HUDEP-2 (cell line): ENCODE measurements at regions not wholly inside any gene's neighbourhood (a gene's known extent, or its start where the extent isn't known, plus 50 kb on each side); places are given as distances from the start of the nearest gene placed in this dataset.

Source experiments
- DNase-seq, 76 experiments: peaks; one replicate each; lab custom pipeline; 2025; ENCODE audit not compliant: unreplicated experiment in 76 of 76; lab: John Stamatoyannopoulos, UW

DNA sequence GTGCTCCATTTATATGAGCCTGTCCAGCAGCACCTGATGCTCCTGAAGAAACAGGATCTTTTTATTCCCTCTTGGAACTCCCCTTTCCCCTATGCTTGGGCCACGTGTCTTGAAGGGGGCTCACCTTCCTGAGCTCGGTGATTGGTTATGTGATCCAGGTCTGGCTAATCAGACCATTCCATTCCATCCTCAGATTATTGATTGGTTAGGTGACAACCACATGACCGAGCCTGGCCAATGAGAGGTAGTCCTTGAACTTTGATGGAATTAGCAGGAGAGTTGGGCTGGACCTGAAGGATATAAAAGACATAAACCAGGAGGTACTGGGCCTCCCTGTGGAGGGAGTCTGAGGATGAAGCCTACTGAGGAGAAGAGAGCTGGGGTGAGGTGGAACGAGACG lies 216.6 kb upstream of the LHX5 start:
- DNase-seq, result no peak

- DNase-seq, result no peak
Measured at GRCh38 chr12:113684908-113685782, 213.5 kb upstream of the LHX5 start.

DNA sequence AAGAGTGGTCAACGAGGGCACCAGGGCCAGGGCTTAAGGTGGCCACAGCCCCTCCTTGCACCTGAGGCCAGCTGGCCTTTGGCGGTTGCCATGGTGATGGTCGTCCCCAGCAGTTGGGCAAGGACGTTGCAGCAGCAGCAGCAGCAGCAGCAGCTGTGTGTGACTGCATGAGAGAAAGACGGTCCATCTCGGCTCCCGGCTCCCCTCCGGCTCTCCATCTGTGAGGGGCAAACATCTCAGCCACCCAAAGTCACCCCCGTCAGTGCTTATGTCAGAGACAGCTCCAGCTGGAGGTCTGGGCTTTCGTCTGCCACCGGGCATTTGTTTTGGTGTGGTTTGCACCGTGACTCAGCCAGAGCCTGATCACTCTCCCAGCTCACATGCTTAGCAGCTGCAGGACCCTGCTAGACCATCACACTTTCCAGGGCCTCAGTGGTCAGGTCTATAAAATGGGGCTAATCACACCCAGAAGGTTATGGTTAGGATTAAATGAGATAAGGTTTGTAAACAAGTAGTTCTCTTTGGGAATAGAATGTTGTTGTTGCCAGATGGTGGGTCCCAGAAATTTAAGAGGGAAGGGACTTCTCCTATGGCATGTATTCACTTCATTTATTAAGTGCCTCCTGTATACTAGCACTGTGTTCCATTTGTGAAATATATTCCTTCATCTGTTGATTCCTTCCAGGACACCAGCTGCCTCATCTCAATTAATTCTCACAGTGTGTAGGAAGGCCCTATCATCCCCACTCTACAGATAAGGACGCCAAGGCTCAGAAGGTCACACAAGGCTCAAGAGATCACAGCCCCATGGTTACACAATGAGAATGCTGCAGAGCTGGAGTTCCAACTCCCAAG lies 212.6 kb upstream of the LHX5 start:
- DNase-seq, result no peak

GRCh38 chr12:113683574-113683973 lies 211.9 kb upstream of the LHX5 start:
- no peak for DNase-seq

DNA sequence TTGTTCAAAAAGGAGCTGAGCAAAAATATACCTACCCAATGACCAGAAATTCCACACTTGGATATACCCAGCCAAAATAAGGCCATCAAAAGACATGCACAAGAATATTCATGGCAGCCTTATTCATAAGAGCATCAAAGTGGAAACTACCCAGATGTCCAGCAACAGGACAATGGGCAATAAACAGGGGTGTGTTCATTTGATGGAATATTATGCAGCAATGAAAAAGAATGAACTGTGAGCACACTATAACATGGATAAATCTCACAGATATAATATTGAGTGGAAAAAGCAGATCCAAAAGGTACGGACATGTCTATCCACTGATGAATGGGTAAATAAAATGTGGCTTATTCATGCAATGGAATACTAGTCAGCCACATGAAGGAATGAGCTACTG lies 209.2 kb upstream of the LHX5 start:
- no peak for DNase-seq

- no peak for DNase-seq
Measured at GRCh38 chr12:113678223-113679119, 206.8 kb upstream of the LHX5 start.

DNA sequence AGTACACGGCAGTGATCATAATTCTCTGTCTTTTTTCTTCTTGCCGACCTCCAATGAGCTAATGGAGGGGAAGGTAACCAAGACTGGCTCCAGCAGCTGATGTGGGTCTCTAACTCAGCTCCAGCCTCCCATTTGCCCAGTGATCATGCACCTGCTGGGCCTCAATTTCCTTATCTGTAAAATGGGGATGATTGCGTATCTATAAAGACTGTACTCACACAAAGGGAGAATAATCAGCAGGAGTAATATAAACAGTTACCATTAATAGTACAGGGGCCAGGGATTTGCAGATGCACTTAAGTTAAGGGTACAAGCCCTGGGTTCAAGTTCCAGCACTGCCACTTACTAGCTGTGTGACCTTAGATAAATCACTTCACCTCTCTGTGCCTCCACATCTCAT lies 204.9 kb upstream of the LHX5 start:
- no peak for DNase-seq

- DNase-seq, result no peak
Measured at GRCh38 chr12:113676117-113676516, 204.4 kb upstream of the LHX5 start.

DNA sequence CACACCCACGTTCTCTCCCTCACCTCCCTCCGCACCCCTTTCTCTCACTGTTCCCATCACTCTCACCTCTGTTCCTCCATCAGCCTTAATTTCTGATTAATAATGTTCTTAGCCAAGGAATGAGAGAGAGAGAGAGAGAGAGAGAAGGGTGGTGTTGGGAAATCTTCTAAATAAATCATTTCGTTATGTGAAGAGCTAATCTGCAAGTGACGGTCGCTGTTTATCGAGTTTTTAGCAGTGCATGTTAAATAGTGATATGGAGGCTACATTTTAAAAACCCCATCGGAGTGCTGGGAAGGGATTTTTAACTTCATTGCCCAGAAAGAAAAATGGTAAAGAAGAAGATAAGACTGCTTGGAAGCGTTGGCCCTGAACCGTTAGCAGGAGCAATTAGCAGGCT lies 203.3 kb upstream of the LHX5 start:
- DNase-seq, result no peak

DNA sequence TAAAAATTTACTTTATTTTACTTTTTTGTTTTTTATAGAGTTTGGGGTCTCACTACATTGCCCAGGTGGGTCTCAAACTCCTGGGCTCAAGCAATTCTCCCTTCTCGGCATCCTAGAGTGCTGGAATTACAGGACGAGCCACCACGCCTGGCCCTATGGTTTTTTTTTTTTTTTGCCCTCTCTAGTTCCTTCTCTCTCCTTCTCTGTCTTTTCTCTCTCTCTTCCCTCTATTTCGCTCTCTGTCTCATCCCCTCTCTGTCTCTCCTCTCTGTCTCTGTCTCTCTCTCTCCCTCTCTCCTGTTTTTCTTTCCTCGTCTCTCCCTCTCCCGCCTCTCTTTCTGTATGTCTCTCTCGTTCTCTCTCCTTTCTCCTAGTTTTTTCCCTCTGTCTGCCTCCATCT lies 202.6 kb upstream of the LHX5 start:
- no peak for DNase-seq

DNA sequence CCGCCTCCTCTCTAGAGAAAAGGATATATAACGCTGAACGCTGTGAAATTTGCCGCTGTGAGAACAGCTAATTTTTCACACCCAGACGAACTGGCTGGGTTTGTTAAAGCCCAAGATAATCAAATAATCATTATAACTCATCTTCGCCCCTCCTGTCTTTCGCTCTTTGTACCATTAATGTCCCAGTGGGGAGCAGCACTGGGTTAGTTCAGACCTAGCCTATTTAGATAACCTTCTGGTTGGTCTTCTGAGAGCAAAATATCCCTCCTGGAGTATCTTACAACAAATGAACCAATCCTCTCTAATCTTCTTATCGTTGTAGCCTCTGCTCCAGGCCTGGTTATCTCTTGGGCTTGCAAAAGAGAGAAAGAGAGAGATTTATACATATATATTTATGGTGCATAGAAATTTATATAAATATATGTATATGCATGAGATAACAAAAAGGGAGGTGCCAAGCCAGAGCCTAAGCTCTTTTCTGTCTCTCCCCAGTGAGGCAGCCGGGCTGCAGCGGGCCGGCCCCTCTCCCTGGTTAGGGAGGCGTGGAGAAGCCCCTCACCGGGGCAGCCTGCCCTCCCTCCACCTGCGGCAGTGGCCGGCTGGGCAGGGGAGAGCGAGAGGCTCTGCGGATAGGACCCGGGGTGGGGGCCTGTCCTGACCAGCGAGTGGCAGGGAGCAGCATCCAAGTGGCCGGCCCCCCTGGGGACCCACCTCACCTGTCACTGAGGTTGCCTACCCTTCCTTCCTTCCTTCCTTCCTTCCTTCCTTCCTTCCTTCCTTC lies 202.0 kb upstream of the LHX5 start:
- no peak for DNase-seq

GRCh38 chr12:113670742-113671141 lies 199.1 kb upstream of the LHX5 start:
- DNase-seq, result no peak

DNA sequence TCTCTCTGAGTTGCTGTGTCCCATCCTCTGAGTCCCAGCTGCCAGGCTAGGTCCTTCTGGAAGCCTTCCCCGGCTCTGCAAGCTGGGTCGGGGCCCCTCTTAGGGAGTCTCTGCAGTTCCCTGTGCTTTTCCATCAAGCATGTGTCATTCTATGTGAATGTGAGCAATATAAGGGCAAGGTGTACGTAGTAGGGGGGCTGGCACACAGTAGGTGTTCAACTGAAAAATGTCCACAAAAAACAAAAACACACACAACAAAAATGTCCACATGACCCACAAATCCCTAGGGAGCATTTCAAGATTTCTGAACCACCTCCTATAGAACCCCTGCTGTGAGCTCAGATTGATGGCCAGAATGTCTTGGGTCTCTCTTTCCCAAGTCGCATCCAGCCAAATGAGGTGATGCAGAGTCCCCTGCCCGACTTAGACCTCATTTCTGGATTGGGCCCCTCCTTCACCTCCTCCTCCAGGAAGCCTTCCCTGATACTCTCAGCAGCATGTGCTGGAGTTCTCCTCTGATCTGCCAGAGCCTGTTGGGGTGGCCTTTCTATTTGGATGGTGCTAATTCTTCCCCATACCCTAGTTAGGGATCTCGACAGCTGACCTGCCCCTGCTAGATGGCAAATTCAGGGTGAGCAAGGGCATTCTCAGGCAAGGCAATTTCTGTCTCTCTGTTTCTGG lies 196.1 kb upstream of the LHX5 start:
- DNase-seq, result no peak

DNA sequence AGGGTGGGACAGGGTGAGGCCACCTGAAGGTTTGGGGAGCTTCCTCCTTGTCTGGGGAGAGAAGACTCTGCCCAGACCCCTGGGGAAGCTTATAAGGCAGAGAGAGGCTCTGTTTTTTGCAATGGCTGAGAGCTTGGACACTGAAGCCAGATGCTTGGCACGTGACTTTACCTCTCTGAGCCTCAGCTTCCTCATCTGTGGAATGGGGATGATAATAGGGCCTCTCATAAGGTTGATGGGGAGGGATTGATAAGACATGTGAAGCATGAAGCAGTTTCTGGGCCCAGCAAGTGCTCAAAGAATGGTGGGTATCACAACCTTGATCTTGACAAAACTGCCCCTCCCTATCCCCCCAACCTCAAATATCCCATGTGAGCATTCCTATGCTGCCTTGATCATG lies 195.4 kb upstream of the LHX5 start:
- no peak for DNase-seq

DNA sequence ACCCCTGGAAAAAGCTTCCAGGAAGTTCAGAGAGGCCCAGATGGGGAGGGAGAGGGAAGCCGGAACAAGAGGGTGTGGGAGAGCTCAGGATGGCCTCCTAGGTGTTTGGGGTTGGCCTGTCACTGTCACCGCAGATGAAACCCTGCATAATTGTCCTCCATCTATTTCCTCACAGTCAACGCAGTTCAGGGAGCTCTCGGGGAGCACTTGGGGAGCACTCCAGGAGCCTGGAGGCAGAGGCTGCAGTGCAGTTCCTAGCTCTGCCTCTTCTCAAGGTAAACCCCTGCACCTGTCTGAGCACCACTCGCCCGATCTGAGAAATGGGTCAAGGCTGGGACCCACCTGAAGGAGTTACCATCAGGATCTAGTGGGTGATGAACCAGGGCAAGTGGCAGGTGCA lies 194.6 kb upstream of the LHX5 start:
- DNase-seq, result no peak

- DNase-seq, result no peak
Measured at GRCh38 chr12:113665457-113665856, 193.8 kb upstream of the LHX5 start.

- no peak for DNase-seq
Measured at GRCh38 chr12:113664224-113664681, 192.6 kb upstream of the LHX5 start.

DNA sequence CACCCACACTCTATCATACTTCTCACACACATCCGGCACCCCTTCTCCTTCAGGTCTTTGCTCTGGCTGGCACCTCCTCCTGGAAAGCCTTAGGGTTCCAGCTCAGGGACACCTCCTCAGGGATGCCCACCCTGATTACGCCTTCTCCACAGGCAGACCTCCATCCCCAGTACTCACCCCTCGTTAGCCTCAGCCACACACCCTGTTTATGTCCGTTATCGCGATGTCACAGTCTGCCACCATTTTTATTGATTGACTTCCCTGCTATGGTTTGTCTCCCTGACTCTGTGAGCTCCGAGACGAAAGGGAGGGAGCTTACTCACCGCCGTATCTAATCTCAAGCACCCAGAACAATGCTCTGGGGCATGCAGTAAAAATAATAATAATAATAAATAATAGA lies 191.7 kb upstream of the LHX5 start:
- peak in 5 of 76 experiments; percentile 4 to 44 (median 22) for DNase-seq

GRCh38 chr12:113660936-113661335 lies 189.3 kb upstream of the LHX5 start:
- DNase-seq, result no peak
